ENCODE measurements at regions not wholly inside any gene's neighbourhood (a gene's known extent, or its start where the extent isn't known, plus 50 kb on each side); places are given as distances from the start of the nearest gene placed in this dataset.

DNA sequence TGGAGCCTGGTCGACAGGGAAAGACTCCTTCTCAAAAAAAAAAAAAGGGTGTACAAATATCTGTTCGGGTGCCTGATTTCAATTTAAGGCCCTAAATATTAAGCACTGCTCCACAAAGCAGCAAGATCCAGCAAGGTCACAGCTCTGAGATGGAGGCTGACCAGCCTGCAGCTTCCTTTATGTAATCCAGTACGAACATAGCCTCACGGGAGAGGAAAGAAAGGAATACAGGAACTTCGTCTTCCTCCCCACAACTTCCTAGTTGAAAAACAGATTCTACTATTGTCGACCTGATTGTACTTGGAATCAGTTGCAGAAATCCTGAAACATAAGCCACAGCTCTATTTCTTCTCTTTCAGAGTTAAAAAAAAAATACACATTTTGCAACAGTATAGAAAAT lies 53.5 kb upstream of the TBC1D9 start:
- DNase-seq, result no peak

DNA sequence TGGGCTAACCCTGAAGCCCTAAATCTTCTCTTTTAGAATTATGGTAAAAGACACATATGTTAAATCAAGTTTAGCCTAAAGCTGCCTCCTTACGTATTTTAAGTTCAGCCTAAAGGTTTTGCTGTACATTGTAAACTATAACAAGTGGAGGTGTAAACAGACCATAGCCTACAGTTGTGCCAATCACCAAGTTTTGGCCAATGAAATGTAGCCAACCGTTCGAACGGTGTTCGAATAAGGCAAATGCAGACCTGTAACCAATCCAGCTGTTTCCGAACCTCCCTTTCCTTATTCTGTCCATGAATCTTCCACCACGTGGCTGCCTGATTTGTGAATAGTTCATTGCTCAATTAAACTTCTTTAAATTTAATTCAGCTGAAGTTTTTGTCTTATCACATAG lies 52.1 kb upstream of the TBC1D9 start:
- DNase-seq, result no peak

- DNase-seq, result peak; percentile 35
These were observed 51.5 kb upstream of the TBC1D9 start for GRCh38 chr4:140807491-140808252.

GRCh38 chr4:140806163-140806562 lies 50.0 kb upstream of the TBC1D9 start:
- DNase-seq, result no peak
